ENCODE measurements at regions not wholly inside any gene's neighbourhood (a gene's known extent, or its start where the extent isn't known, plus 50 kb on each side); places are given as distances from the start of the nearest gene placed in this dataset.
"Not testable (repeated sequence)": the region's sequence is repeated elsewhere in the genome, so short reads cannot be mapped to it uniquely, and the experiment has no call there.

DNA sequence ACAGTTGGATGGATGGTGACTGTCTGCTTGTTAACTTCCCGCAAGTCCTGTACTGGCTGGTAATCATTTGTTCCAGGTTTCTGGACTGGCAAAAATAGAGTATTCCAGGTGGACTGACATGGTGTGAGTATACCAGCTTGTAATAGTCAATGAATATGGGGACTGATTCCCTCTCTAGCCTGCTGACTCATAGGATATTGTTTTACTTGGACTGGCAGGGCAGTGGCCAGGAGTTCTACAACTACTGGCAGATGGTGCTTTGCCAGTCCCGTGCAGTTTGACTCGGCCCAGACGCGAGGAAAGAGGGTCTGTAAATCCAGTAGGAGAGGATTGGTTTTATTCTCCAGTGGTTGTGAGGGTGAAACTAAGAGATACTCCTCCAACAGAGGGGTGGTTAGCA is 78.0 kb downstream of the PRR15 start:
- Histone ChIP-seq H3K9me3 (ENCODE audit: control insufficient read depth, insufficient read depth, low read length) (no peaks in the 10 kb centered on the region), H3K27ac (ENCODE audit: low read depth, low read length) (no peak overlapping the region), H3K27me3 (ENCODE audit: control insufficient read depth, low read length) (peaks cover under 1% of the 10 kb centered on the region; the same call in 1 of the 2 replicates), H3K4me3 (ENCODE audit: low read length) (no peak overlapping the region), H3K4me1 (ENCODE audit: control insufficient read depth, low read length) (no peaks in the 10 kb centered on the region), H3K36me3 (ENCODE audit: control insufficient read depth, low read length) (no peaks in the 10 kb centered on the region), H3K9me2 (replicated peaks; ENCODE audit: control insufficient read depth, low read length) (no peaks in the 10 kb centered on the region), H3K4me2 (ENCODE audit: low read length) (no peak overlapping the region), H3F3A (ENCODE audit: control insufficient read depth, insufficient read depth) (no peaks in the 10 kb centered on the region), H3K79me2 (ENCODE audit: control insufficient read depth, low read length) (no peaks in the 10 kb centered on the region), H4K20me1 (ENCODE audit: control insufficient read depth, insufficient read depth, low read depth, low read length) (no peaks in the 10 kb centered on the region)
- TF ChIP-seq EZH2phosphoT487 (IDR thresholded peaks at IDR 0.05; ENCODE audit: borderline replicate concordance, low read length) (no peak), CTCF (IDR thresholded peaks at IDR 0.05; ENCODE audit: low read depth, low read length, poor library complexity, severe bottlenecking) (no peak)

DNA sequence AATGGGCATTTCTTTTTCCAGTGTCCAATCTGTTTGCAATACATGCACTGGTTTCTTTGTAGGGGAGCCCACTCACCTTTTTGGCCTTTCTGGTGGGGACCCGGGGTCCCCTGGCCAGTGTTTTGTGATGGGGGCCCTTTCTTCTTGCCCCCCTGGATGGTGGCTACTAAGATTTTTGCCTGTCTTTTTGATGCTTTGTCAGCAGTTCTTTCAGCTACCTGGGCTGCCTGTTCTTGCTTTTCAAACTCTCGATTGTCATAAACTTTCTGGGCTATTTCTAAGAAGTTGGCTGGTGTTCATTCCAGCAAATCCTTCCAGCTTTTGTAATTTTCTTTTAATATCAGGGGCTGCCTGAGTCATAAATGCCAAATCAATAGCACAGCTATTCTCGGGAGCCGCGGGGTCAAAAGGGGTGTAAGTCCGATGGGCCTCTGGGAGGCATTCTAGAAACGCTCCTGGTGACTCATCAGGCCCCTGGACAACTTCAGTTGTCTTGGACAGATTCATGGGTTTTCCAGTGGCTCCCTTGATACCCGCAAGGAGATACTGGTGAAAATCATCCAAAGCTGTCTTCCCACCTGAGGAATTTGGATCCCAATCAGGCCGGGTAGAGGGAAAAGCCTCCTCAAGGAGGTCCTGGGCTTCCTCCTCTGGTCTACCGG is 79.0 kb downstream of the PRR15 start:
- Histone ChIP-seq H3K4me1 (ENCODE audit: control insufficient read depth, low read length) (no peaks in the 10 kb centered on the region), H3K27ac (ENCODE audit: low read depth, low read length) (no peak overlapping the region), H4K20me1 (ENCODE audit: control insufficient read depth, insufficient read depth, low read depth, low read length) (no peaks in the 10 kb centered on the region), H3K79me2 (ENCODE audit: control insufficient read depth, low read length) (no peaks in the 10 kb centered on the region), H3K9me2 (replicated peaks; ENCODE audit: control insufficient read depth, low read length) (no peaks in the 10 kb centered on the region), H3K4me3 (ENCODE audit: low read length) (no peak overlapping the region), H3K4me2 (ENCODE audit: low read length) (no peak overlapping the region), H3K9me3 (ENCODE audit: control insufficient read depth, insufficient read depth, low read length) (no peaks in the 10 kb centered on the region), H3K27me3 (ENCODE audit: control insufficient read depth, low read length) (peaks cover 3% of the 10 kb centered on the region; the same call in 1 of the 2 replicates), H3F3A (ENCODE audit: control insufficient read depth, insufficient read depth) (no peaks in the 10 kb centered on the region), H3K36me3 (ENCODE audit: control insufficient read depth, low read length) (no peaks in the 10 kb centered on the region)
- TF ChIP-seq CTCF (IDR thresholded peaks at IDR 0.05; ENCODE audit: low read depth, low read length, poor library complexity, severe bottlenecking) (no peak), EZH2phosphoT487 (IDR thresholded peaks at IDR 0.05; ENCODE audit: borderline replicate concordance, low read length) (no peak)

DNA sequence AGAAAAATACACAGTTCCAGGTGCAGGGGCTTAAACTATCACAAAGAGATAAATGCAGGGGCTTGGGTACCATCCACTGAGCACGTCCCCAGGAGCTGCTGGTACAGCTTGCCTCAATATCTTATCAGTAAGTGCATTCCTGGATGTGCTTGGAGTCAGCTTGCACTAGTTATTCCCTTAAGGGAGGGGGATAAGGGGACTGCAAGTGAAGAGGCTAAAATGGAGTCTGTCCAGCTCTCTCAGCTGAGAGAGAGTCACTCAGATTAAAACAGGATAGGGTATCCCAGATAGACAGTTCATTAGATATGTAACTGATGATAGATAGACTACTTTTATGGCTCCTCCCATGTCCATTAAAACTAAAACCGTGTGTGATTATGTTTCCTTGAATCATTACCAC is 82.5 kb downstream of the PRR15 start:
- not testable (repeated sequence) for H3K4me2 ChIP-seq (ENCODE audit: low read length); H3K9me2 ChIP-seq (replicated peaks; ENCODE audit: control insufficient read depth, low read length); H3K9me3 ChIP-seq (ENCODE audit: control insufficient read depth, insufficient read depth, low read length); H3K27ac ChIP-seq (ENCODE audit: low read depth, low read length); H3K79me2 ChIP-seq (ENCODE audit: control insufficient read depth, low read length); H3K36me3 ChIP-seq (ENCODE audit: control insufficient read depth, low read length); H3K4me1 ChIP-seq (ENCODE audit: control insufficient read depth, low read length); H4K20me1 ChIP-seq (ENCODE audit: control insufficient read depth, insufficient read depth, low read depth, low read length); H3F3A ChIP-seq (ENCODE audit: control insufficient read depth, insufficient read depth); H3K27me3 ChIP-seq (ENCODE audit: control insufficient read depth, low read length); H3K4me3 ChIP-seq (ENCODE audit: low read length)

DNA sequence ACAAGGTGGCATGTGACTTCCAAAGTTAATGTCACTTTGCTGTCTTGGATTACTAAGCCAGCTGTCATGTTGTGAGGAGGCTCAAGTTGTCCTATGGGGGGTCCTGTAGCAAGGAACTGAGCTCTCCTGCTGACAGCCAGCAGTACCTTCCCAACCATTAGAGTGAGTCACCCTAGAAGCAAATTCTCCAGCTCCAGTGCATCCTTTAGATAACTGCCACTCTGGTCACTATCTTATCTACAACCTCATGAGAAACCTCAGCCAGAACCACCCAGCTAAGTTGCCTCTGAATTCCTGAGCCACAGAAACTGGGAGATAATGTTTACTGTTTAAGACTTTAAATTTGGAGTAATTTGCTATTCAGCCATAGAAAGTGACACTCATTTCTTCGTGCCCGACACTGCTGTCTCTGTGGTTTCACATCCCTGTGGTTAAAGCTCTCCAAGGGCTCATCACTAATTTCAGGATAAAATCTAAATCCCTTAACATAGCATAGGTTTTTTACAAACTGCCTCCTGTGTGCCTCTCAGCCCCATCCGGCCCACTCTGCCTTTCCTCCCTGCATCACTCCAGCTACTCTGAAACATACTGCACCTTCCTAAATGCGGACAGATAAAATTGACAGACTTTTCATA is 83.5 kb downstream of the PRR15 start:
- Histone ChIP-seq H3K4me2 (ENCODE audit: low read length) (no peak overlapping the region), H3K79me2 (ENCODE audit: control insufficient read depth, low read length) (no peaks in the 10 kb centered on the region), H3K27me3 (ENCODE audit: control insufficient read depth, low read length) (peaks cover 3% of the 10 kb centered on the region; the same call in 1 of the 2 replicates), H3K27ac (ENCODE audit: low read depth, low read length) (no peak overlapping the region), H3K36me3 (ENCODE audit: control insufficient read depth, low read length) (no peaks in the 10 kb centered on the region), H4K20me1 (ENCODE audit: control insufficient read depth, insufficient read depth, low read depth, low read length) (no peaks in the 10 kb centered on the region), H3K9me3 (ENCODE audit: control insufficient read depth, insufficient read depth, low read length) (no peaks in the 10 kb centered on the region), H3K9me2 (replicated peaks; ENCODE audit: control insufficient read depth, low read length) (no peaks in the 10 kb centered on the region), H3K4me1 (ENCODE audit: control insufficient read depth, low read length) (no peaks in the 10 kb centered on the region), H3F3A (ENCODE audit: control insufficient read depth, insufficient read depth) (no peaks in the 10 kb centered on the region), H3K4me3 (ENCODE audit: low read length) (no peak overlapping the region)
- TF ChIP-seq CTCF (IDR thresholded peaks at IDR 0.05; ENCODE audit: low read depth, low read length, poor library complexity, severe bottlenecking) (no peak), EZH2phosphoT487 (IDR thresholded peaks at IDR 0.05; ENCODE audit: borderline replicate concordance, low read length) (no peak)

DNA sequence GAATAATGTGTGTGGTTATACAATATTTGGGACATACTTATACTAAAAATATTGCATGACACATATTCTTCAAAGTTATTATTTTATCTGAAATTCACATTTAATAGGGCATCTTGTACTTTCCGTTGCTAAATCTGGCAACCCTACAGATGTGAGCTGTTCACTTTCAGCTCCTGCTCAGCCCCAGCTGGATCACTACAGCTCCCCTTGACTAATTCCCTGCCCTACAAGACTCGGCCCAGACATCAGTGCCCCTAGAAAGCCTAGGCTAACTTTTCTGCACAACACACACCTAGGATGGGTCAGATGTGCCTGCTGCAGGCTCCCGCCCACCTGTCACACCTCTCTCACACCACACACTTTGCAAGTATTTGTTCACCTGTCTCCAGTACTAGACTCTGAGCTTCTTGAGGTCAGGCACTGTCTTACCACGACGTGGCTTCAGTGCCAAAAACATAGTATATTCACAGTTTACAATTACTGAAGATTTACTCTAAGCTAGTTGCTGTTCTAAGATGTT is 84.1 kb downstream of the PRR15 start:
- not testable (repeated sequence) for H3K9me3 ChIP-seq (ENCODE audit: control insufficient read depth, insufficient read depth, low read length); H3F3A ChIP-seq (ENCODE audit: control insufficient read depth, insufficient read depth); H3K27me3 ChIP-seq (ENCODE audit: control insufficient read depth, low read length); H3K9me2 ChIP-seq (replicated peaks; ENCODE audit: control insufficient read depth, low read length); H3K79me2 ChIP-seq (ENCODE audit: control insufficient read depth, low read length); H3K4me2 ChIP-seq (ENCODE audit: low read length); H3K4me1 ChIP-seq (ENCODE audit: control insufficient read depth, low read length); H3K36me3 ChIP-seq (ENCODE audit: control insufficient read depth, low read length); H3K27ac ChIP-seq (ENCODE audit: low read depth, low read length); H4K20me1 ChIP-seq (ENCODE audit: control insufficient read depth, insufficient read depth, low read depth, low read length); H3K4me3 ChIP-seq (ENCODE audit: low read length)

Data from DOHH2 (cell line).